GM23338 (cell line): ENCODE measurements at regions not wholly inside any gene's neighbourhood (a gene's known extent, or its start where the extent isn't known, plus 50 kb on each side); places are given as distances from the start of the nearest gene placed in this dataset.

Experiments
- ATAC-seq: fragments of 200-7000 bp; cut with Tn5 transposase; 3 replicates; pipeline ENCODE4 v1.9.1; 2020
- DNase-seq: peaks from one replicate; pipeline ENCODE4 v3.0.0-alpha.2; 2015; ENCODE audit warnings: low spot score
- H2AFZ ChIP-seq: fragments of 200-600 bp; sonication (generic); 2 replicates; pipeline ENCODE4 v1.8.0; 2016; ENCODE audit warnings: antibody characterized with exemption, mild to moderate bottlenecking, moderate library complexity
- H3F3A ChIP-seq: fragments of 200-600 bp; sonication (generic); replicated peaks from 2 replicates; pipeline ENCODE4 v1.8.0; 2017; ENCODE audit warnings: antibody characterized with exemption, mixed run types, low read depth
- H3K27ac ChIP-seq: fragments of 200-600 bp; sonication (generic); 2 replicates; pipeline ENCODE4 v1.6.1; 2016; ENCODE audit warnings: low read depth
- H3K27me3 ChIP-seq: fragments of 200-600 bp; sonication (generic); 2 replicates; pipeline ENCODE4 v1.8.0; 2016; ENCODE audit warnings: mild to moderate bottlenecking, mixed run types, moderate library complexity; ENCODE audit not compliant: insufficient read depth
- H3K36me3 ChIP-seq: fragments of 200-600 bp; sonication (generic); 2 replicates; pipeline ENCODE4 v1.8.0; 2016; ENCODE audit warnings: mild to moderate bottlenecking; ENCODE audit not compliant: insufficient read depth
- H3K4me1 ChIP-seq: fragments of 200-600 bp; sonication (generic); 2 replicates; pipeline ENCODE4 v1.8.0; 2016; ENCODE audit warnings: mild to moderate bottlenecking, moderate library complexity; ENCODE audit not compliant: insufficient read depth
- H3K4me2 ChIP-seq: fragments of 200-600 bp; sonication (generic); 2 replicates; pipeline ENCODE4 v1.7.1; 2017; ENCODE audit warnings: mixed run types
- H3K4me3 ChIP-seq: fragments of 200-600 bp; sonication (generic); 2 replicates; pipeline ENCODE4 v1.6.1; 2016; ENCODE audit warnings: mixed run types
- H3K79me2 ChIP-seq: fragments of 200-600 bp; sonication (generic); replicated peaks from 2 replicates; pipeline ENCODE4 v1.8.0; 2017; ENCODE audit warnings: mild to moderate bottlenecking; ENCODE audit not compliant: insufficient read depth
- H3K9me2 ChIP-seq: fragments of 200-600 bp; sonication (generic); 2 replicates; pipeline ENCODE4 v1.8.0; 2017; ENCODE audit not compliant: insufficient read depth
- H4K20me1 ChIP-seq: fragments of 200-600 bp; sonication (generic); replicated peaks from 2 replicates; pipeline ENCODE4 v1.8.0; 2017; ENCODE audit warnings: mild to moderate bottlenecking; ENCODE audit not compliant: insufficient read depth
- H3K27ac Mint-ChIP-seq: 2 replicates; pipeline ENCODE4 v1.8.0; 2020; ENCODE audit warnings: inconsistent platforms, mild to moderate bottlenecking, moderate library complexity, mixed read lengths
- H3K27me3 Mint-ChIP-seq: 3 replicates; pipeline ENCODE4 v1.8.0; 2022; ENCODE audit warnings: low read depth, mild to moderate bottlenecking, moderate library complexity, mixed read lengths, inconsistent platforms; ENCODE audit not compliant: insufficient read depth, poor library complexity
- H3K36me3 Mint-ChIP-seq: 3 replicates; pipeline ENCODE4 v1.8.0; 2021; ENCODE audit warnings: low read depth, mild to moderate bottlenecking, inconsistent platforms, moderate library complexity, mixed read lengths
- H3K4me1 Mint-ChIP-seq: 3 replicates; pipeline ENCODE4 v1.8.0; 2020; ENCODE audit warnings: mild to moderate bottlenecking, inconsistent platforms, mixed read lengths
- H3K4me3 Mint-ChIP-seq: 3 replicates; pipeline ENCODE4 v1.8.0; 2021; ENCODE audit warnings: moderate library complexity, mild to moderate bottlenecking, inconsistent platforms, mixed read lengths
- H3K9me3 Mint-ChIP-seq: 3 replicates; pipeline ENCODE4 v1.8.0; 2020; ENCODE audit warnings: moderate library complexity, mild to moderate bottlenecking, inconsistent platforms, mixed read lengths
- CREB1 ChIP-seq: fragments of 250-450 bp; sonication (Bioruptor Pico); IDR thresholded peaks from 2 replicates; pipeline ENCODE4 v1.5.0; 2020; ENCODE audit warnings: low read depth, mild to moderate bottlenecking, moderate library complexity
- EZH2 ChIP-seq: fragments of 200-600 bp; sonication (generic); IDR thresholded peaks from one replicate; pipeline ENCODE4 v1.8.0; 2017; ENCODE audit warnings: antibody characterized with exemption, mild to moderate bottlenecking, low read depth; ENCODE audit not compliant: unreplicated experiment
- EZH2phosphoT487 ChIP-seq: fragments of 200-600 bp; sonication (generic); IDR thresholded peaks from one replicate; pipeline ENCODE4 v1.8.1; 2018; ENCODE audit warnings: antibody characterized with exemption; ENCODE audit not compliant: unreplicated experiment
- JUNB ChIP-seq: IDR thresholded peaks from one replicate; pipeline ENCODE4 v1.6.1; 2016; ENCODE audit warnings: antibody characterized with exemption; ENCODE audit not compliant: unreplicated experiment
- NANOG ChIP-seq: IDR thresholded peaks from 2 replicates; pipeline ENCODE4 v1.6.1; 2016; ENCODE audit warnings: antibody characterized with exemption, borderline replicate concordance
- POLR2AphosphoS5 ChIP-seq: IDR thresholded peaks from 2 replicates; pipeline ENCODE4 v1.6.1; 2016; ENCODE audit warnings: antibody characterized with exemption, low read depth
- STAT1 ChIP-seq: IDR thresholded peaks from one replicate; pipeline ENCODE4 v1.6.1; 2016; ENCODE audit warnings: antibody characterized with exemption; ENCODE audit not compliant: unreplicated experiment
- ZNF114 ChIP-seq: fragments of 250-450 bp; sonication (Bioruptor Pico); IDR thresholded peaks from 2 replicates; pipeline ENCODE4 v1.5.0; 2020; ENCODE audit warnings: mild to moderate bottlenecking, moderate library complexity
- ZNF331 ChIP-seq: fragments of 250-450 bp; sonication (Bioruptor Pico); IDR thresholded peaks from 2 replicates; pipeline ENCODE4 v1.5.0; 2020; ENCODE audit warnings: low read depth, mild to moderate bottlenecking, moderate library complexity
- TF ChIP-seq, protein P1 (sequence below), 2 experiments: fragments of 200-600 bp in 1 of 2; sonication (generic) in 1 of 2; conservative IDR thresholded peaks; 2 replicates each; pipeline versions ENCODE4 v1.5.1 to v1.6.1; 2016 to 2017; ENCODE audit warnings: antibody characterized with exemption in 2 of 2, low read depth in 2 of 2, mild to moderate bottlenecking in 2 of 2, moderate library complexity in 1 of 2
- TF ChIP-seq, protein P2 (sequence below): IDR thresholded peaks from 2 replicates; pipeline ENCODE4 v1.6.1; 2016; ENCODE audit warnings: antibody characterized with exemption
- TF ChIP-seq, protein P3 (sequence below): IDR thresholded peaks from one replicate; pipeline ENCODE4 v1.6.1; 2018; ENCODE audit warnings: antibody characterized with exemption; ENCODE audit not compliant: unreplicated experiment

DNA sequence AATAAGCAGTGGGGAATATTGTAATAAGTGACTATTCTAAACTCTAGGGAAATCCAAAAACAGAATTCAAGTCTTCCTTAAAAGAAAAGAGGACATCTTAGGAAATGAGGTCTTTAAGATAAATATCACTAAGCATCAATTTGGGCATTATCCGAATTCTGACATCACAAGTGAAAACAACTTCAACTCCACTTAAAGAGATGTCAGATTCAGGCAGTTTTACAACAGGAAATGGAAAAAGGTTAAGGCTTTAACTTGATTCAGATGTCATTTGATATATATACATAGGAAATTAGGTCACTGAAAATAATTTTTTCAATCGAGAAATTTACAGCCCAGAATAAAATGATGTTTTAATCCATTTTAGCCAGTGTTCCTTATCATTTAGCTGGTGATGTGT, 435.4 kb downstream of the SETD4 start:
- peaks cover 24% of the 10 kb centered on the region for H3K4me1 Mint-ChIP-seq
- H3K27me3 Mint-ChIP-seq = peaks cover 4% of the 10 kb centered on the region
- no peak for ATAC-seq

DNA sequence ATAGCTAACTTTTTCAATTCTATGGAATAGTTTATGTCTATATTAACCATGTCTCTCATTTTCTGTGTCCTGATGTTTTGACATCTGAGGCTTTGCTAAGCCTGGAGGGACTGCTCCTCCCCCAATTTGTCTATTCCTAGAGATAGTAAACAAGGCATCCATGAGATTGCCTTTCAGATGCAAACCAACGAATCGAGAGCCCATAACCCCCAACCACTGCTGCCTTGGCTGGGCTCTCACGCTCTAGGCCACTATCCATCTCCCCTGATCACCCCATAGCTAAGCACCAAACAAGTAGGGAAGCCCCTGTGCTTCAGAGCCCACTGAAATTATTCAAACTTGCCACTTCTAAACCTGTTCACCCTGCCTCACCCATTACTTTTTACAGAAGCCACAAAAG, 437.7 kb downstream of the SETD4 start:
- peaks cover 2% of the 10 kb centered on the region; the same call in 1 of the 3 replicates for H3K36me3 Mint-ChIP-seq
- Histone ChIP-seq H3K27me3 (no peaks in the 10 kb centered on the region), H3K4me1 (peaks cover 14% of the 10 kb centered on the region), H4K20me1 (no peaks in the 10 kb centered on the region), H3K79me2 (no peaks in the 10 kb centered on the region), H3K36me3 (peaks cover 4% of the 10 kb centered on the region; the same call in 1 of the 2 replicates), H3K9me2 (no peaks in the 10 kb centered on the region), H3K4me3 (peak overlapping the region; percentile 14; the same call in 1 of the 2 replicates), H3K27ac (no peak overlapping the region), H2AFZ (0 out of 2 replicates have a peak overlapping the region, but pooled peaks have one; percentile 44), H3F3A (no peaks in the 10 kb centered on the region), H3K4me2 (peak overlapping the region; percentile 14; the same call in 1 of the 2 replicates)
- peak; percentile 79 for ATAC-seq
- peaks cover 3% of the 10 kb centered on the region; the same call in 2 of the 3 replicates for H3K9me3 Mint-ChIP-seq
- H3K4me3 Mint-ChIP-seq = no peak overlapping the region
- H3K4me1 Mint-ChIP-seq = peaks cover 14% of the 10 kb centered on the region
- no peak overlapping the region; the same call in 1 of the 2 replicates for H3K27ac Mint-ChIP-seq
- peak; percentile 23 for DNase-seq
- H3K27me3 Mint-ChIP-seq = peaks cover 4% of the 10 kb centered on the region
- TF ChIP-seq EZH2 = no peak

More for the DNA sequence above, 435.4 kb downstream of the SETD4 start:
- Mint-ChIP-seq H3K27ac (no peak overlapping the region), H3K36me3 (peaks cover 2% of the 10 kb centered on the region; the same call in 1 of the 3 replicates), H3K4me3 (no peak overlapping the region), H3K9me3 (peaks cover 3% of the 10 kb centered on the region; the same call in 2 of the 3 replicates)
- peaks cover 4% of the 10 kb centered on the region; the same call in 1 of the 2 replicates for H3K36me3 ChIP-seq
- H3K79me2 ChIP-seq = no peaks in the 10 kb centered on the region
- H4K20me1 ChIP-seq = no peaks in the 10 kb centered on the region
- no peak for TF ChIP-seq ZNF114 (CRISPR knock-in tag)
- H3K4me3 ChIP-seq = no peak overlapping the region
- H3K27ac ChIP-seq = no peak overlapping the region
- no peaks in the 10 kb centered on the region for H3F3A ChIP-seq
- H3K9me2 ChIP-seq = peaks cover 3% of the 10 kb centered on the region; the same call in 1 of the 2 replicates
- DNase-seq = no peak
- H3K27me3 ChIP-seq = no peaks in the 10 kb centered on the region
- peaks cover 14% of the 10 kb centered on the region for H3K4me1 ChIP-seq
- no peak overlapping the region for H3K4me2 ChIP-seq
- H2AFZ ChIP-seq = no peak overlapping the region

DNA sequence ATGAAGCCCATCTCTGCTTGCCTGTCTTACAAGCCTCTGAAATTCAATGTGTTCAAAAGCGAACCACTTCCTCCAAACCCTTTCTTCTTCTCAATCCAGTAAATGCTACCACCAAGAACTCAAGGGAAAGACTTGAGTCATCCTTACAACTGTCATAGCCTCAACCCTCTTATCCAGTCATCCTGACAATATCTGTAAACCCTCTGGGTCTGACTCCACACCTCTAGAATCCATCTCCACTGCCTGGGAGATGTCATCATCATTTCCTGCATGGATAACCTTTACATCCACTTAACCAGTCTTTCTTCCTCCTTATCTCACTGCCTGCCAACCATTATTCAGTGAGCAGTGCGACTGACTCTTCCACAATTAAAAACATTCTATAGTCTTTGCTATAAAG, 441.1 kb downstream of the SETD4 start:
- DNase-seq (no peak), ATAC-seq (no peak)
- no peaks in the 10 kb centered on the region for H4K20me1 ChIP-seq
- H3K27me3 ChIP-seq = no peaks in the 10 kb centered on the region
- peaks cover 3% of the 10 kb centered on the region; the same call in 2 of the 3 replicates for H3K9me3 Mint-ChIP-seq
- no peak overlapping the region for H3K4me2 ChIP-seq
- H3K27ac ChIP-seq = no peak overlapping the region
- no peak overlapping the region for H3K27ac Mint-ChIP-seq
- peaks cover 4% of the 10 kb centered on the region for H3K27me3 Mint-ChIP-seq
- no peak overlapping the region for H2AFZ ChIP-seq
- H3K36me3 Mint-ChIP-seq = peaks cover 2% of the 10 kb centered on the region; the same call in 1 of the 3 replicates
- no peaks in the 10 kb centered on the region for H3K79me2 ChIP-seq
- no peak overlapping the region for H3K4me3 Mint-ChIP-seq
- peaks cover 4% of the 10 kb centered on the region; the same call in 1 of the 2 replicates for H3K36me3 ChIP-seq
- H3K4me3 ChIP-seq = no peak overlapping the region
- H3K4me1 Mint-ChIP-seq = peaks cover 16% of the 10 kb centered on the region
- H3K9me2 ChIP-seq = no peaks in the 10 kb centered on the region
- peaks cover 14% of the 10 kb centered on the region for H3K4me1 ChIP-seq
- H3F3A ChIP-seq = no peaks in the 10 kb centered on the region
- TF ChIP-seq NANOG = no peak
- TF ChIP-seq, protein P1, sequence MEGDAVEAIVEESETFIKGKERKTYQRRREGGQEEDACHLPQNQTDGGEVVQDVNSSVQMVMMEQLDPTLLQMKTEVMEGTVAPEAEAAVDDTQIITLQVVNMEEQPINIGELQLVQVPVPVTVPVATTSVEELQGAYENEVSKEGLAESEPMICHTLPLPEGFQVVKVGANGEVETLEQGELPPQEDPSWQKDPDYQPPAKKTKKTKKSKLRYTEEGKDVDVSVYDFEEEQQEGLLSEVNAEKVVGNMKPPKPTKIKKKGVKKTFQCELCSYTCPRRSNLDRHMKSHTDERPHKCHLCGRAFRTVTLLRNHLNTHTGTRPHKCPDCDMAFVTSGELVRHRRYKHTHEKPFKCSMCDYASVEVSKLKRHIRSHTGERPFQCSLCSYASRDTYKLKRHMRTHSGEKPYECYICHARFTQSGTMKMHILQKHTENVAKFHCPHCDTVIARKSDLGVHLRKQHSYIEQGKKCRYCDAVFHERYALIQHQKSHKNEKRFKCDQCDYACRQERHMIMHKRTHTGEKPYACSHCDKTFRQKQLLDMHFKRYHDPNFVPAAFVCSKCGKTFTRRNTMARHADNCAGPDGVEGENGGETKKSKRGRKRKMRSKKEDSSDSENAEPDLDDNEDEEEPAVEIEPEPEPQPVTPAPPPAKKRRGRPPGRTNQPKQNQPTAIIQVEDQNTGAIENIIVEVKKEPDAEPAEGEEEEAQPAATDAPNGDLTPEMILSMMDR (conservative IDR thresholded peaks at IDR 0.05; ENCODE audit: low read depth in 2 of 2) = no peak
- no peak for TF ChIP-seq EZH2phosphoT487
- TF ChIP-seq, protein P2, sequence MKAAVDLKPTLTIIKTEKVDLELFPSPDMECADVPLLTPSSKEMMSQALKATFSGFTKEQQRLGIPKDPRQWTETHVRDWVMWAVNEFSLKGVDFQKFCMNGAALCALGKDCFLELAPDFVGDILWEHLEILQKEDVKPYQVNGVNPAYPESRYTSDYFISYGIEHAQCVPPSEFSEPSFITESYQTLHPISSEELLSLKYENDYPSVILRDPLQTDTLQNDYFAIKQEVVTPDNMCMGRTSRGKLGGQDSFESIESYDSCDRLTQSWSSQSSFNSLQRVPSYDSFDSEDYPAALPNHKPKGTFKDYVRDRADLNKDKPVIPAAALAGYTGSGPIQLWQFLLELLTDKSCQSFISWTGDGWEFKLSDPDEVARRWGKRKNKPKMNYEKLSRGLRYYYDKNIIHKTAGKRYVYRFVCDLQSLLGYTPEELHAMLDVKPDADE = no peak
- TF ChIP-seq ZNF331 (CRISPR knock-in tag) = no peak
- no peak for TF ChIP-seq ZNF114 (CRISPR knock-in tag)
- no peak for TF ChIP-seq EZH2
- no peak for TF ChIP-seq JUNB
- TF ChIP-seq CREB1 (CRISPR knock-in tag) = no peak
- TF ChIP-seq, protein P3, sequence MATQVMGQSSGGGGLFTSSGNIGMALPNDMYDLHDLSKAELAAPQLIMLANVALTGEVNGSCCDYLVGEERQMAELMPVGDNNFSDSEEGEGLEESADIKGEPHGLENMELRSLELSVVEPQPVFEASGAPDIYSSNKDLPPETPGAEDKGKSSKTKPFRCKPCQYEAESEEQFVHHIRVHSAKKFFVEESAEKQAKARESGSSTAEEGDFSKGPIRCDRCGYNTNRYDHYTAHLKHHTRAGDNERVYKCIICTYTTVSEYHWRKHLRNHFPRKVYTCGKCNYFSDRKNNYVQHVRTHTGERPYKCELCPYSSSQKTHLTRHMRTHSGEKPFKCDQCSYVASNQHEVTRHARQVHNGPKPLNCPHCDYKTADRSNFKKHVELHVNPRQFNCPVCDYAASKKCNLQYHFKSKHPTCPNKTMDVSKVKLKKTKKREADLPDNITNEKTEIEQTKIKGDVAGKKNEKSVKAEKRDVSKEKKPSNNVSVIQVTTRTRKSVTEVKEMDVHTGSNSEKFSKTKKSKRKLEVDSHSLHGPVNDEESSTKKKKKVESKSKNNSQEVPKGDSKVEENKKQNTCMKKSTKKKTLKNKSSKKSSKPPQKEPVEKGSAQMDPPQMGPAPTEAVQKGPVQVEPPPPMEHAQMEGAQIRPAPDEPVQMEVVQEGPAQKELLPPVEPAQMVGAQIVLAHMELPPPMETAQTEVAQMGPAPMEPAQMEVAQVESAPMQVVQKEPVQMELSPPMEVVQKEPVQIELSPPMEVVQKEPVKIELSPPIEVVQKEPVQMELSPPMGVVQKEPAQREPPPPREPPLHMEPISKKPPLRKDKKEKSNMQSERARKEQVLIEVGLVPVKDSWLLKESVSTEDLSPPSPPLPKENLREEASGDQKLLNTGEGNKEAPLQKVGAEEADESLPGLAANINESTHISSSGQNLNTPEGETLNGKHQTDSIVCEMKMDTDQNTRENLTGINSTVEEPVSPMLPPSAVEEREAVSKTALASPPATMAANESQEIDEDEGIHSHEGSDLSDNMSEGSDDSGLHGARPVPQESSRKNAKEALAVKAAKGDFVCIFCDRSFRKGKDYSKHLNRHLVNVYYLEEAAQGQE = no peak
- TF ChIP-seq STAT1 = no peak
- TF ChIP-seq POLR2AphosphoS5 = no peak
